SK-N-SH (cell line): ENCODE measurements at regions not wholly inside any gene's neighbourhood (a gene's known extent, or its start where the extent isn't known, plus 50 kb on each side); places are given as distances from the start of the nearest gene placed in this dataset.

Source experiments
- CTCF ChIA-PET: fragments of 300-600, 350-600 bp; formaldehyde crosslinking; extraction: SDS; loops from one replicate; lab custom pipeline; 2021; lab: Yijun Ruan, JAX
- POLR2A ChIA-PET: fragments of 350-600 bp; sonication (Branson Sonifier 250); formaldehyde crosslinking; extraction: SDS; loops from one replicate; lab custom pipeline; 2020; ENCODE audit warnings: antibody characterized with exemption, inconsistent platforms; lab: Yijun Ruan, JAX
- DNase-seq: peaks from one replicate; pipeline ENCODE4 v3.0.0; 2012
- H2AFZ ChIP-seq: fragments of 200-600 bp; sonication (generic); 2 replicates; pipeline ENCODE4 v1.8.1; 2016; ENCODE audit warnings: antibody characterized with exemption, mild to moderate bottlenecking, low read depth
- H3F3A ChIP-seq: fragments of 200-600 bp; sonication (generic); replicated peaks from 2 replicates; pipeline ENCODE3; 2016; ENCODE audit warnings: antibody characterized with exemption, mild to moderate bottlenecking; ENCODE audit not compliant: insufficient read depth
- H3K27ac ChIP-seq, 2 experiments: fragments of 200-500 bp in 1 of 2; fragments of 200-600 bp in 1 of 2; sonication (Bioruptor generic) in 1 of 2; sonication (generic), shearing (Covaris generic) in 1 of 2; 2 replicates each; pipeline versions ENCODE4 v1.5.1 to v1.6.1; 2014 to 2016; ENCODE audit warnings: low read depth in 2 of 2, inconsistent platforms in 1 of 2, low read length in 1 of 2, mild to moderate bottlenecking in 1 of 2, mixed read lengths in 1 of 2
- H3K27me3 ChIP-seq: fragments of 200-600 bp; sonication (generic), shearing (Covaris generic); 2 replicates; pipeline ENCODE4 v1.6.1; 2016; ENCODE audit warnings: mixed run types; ENCODE audit not compliant: insufficient read depth
- H3K36me3 ChIP-seq, 2 experiments: fragments of 200-500 bp in 1 of 2; fragments of 200-600 bp in 1 of 2; sonication (Bioruptor generic) in 1 of 2; sonication (generic) in 1 of 2; replicated peaks in 1 of 2; 2 replicates each; pipeline versions ENCODE3 to v1.5.1; 2014 to 2016; ENCODE audit warnings: low read length in 1 of 2, mild to moderate bottlenecking in 1 of 2; ENCODE audit not compliant: insufficient read depth in 2 of 2, control insufficient read depth in 1 of 2
- H3K4me1 ChIP-seq, 2 experiments: fragments of 200-500 bp in 1 of 2; fragments of 200-600 bp in 1 of 2; sonication (Bioruptor generic) in 1 of 2; sonication (generic), shearing (Covaris generic) in 1 of 2; 2 replicates each; pipeline versions ENCODE4 v1.5.1 to v1.6.1; 2014 to 2016; ENCODE audit warnings: low read depth in 1 of 2, low read length in 1 of 2, mixed run types in 1 of 2; ENCODE audit not compliant: insufficient read depth in 2 of 2, control insufficient read depth in 1 of 2
- H3K4me2 ChIP-seq: fragments of 200-600 bp; sonication (generic), shearing (Covaris generic); 2 replicates; pipeline ENCODE4 v1.6.1; 2017; ENCODE audit warnings: mixed run types
- H3K4me3 ChIP-seq, 2 experiments: fragments of 200-500 bp in 1 of 2; fragments of 200-600 bp in 1 of 2; sonication (Bioruptor generic) in 1 of 2; sonication (generic), shearing (Covaris generic) in 1 of 2; 2 replicates each; pipeline versions ENCODE4 v1.5.1 to v1.8.1; 2014 to 2016; ENCODE audit warnings: low read depth in 2 of 2, inconsistent platforms in 1 of 2, low read length in 1 of 2, mild to moderate bottlenecking in 1 of 2, mixed read lengths in 1 of 2, moderate library complexity in 1 of 2
- H3K79me2 ChIP-seq: fragments of 200-600 bp; sonication (generic); 2 replicates; pipeline ENCODE4 v1.8.1; 2017; ENCODE audit warnings: mild to moderate bottlenecking; ENCODE audit not compliant: insufficient read depth
- H3K9ac ChIP-seq: fragments of 200-600 bp; sonication (generic); 2 replicates; pipeline ENCODE4 v1.6.1; 2017; ENCODE audit warnings: mixed run types
- H3K9me2 ChIP-seq: fragments of 200-600 bp; sonication (generic); 2 replicates; pipeline ENCODE4 v1.6.1; 2017; ENCODE audit warnings: mixed run types
- H3K9me3 ChIP-seq: fragments of 200-600 bp; sonication (generic); 2 replicates; pipeline ENCODE4 v1.6.1; 2017; ENCODE audit warnings: mixed run types, mild to moderate bottlenecking, moderate library complexity
- H4K20me1 ChIP-seq: fragments of 200-600 bp; sonication (generic); 2 replicates; pipeline ENCODE4 v1.6.1; 2017; ENCODE audit warnings: mild to moderate bottlenecking, mixed run types; ENCODE audit not compliant: insufficient read depth
- CTCF ChIP-seq: fragments of 200-600 bp; sonication (generic); IDR thresholded peaks from 2 replicates; pipeline ENCODE4 v1.6.1; 2017; ENCODE audit warnings: antibody characterized with exemption, mild to moderate bottlenecking, moderate library complexity
- EP300 ChIP-seq, 2 experiments: IDR thresholded peaks; 2 replicates each; pipeline versions ENCODE4 v1.4.0 to v1.6.1; 2012; ENCODE audit warnings: borderline replicate concordance in 1 of 2, low read depth in 1 of 2, low read length in 1 of 2
- EZH2phosphoT487 ChIP-seq: fragments of 200-600 bp; sonication (generic); IDR thresholded peaks from 2 replicates; pipeline ENCODE4 v1.6.1; 2017; ENCODE audit warnings: low read depth, mixed run types, mild to moderate bottlenecking, antibody characterized with exemption, moderate library complexity, borderline replicate concordance
- FOSL2 ChIP-seq: IDR thresholded peaks from 2 replicates; pipeline ENCODE4 v1.4.0; 2012; ENCODE audit warnings: low read depth, mild to moderate bottlenecking, moderate library complexity, borderline replicate concordance
- FOXJ3 ChIP-seq: sonication (generic); formaldehyde crosslinking; IDR thresholded peaks from 2 replicates; pipeline ENCODE4 v1.5.1; 2020; ENCODE audit warnings: mild to moderate bottlenecking, missing genetic modification reagents
- GABPA ChIP-seq: IDR thresholded peaks from 2 replicates; pipeline ENCODE4 v1.4.0; 2012; ENCODE audit warnings: low read depth, mild to moderate bottlenecking
- JUND ChIP-seq: IDR thresholded peaks from 2 replicates; pipeline ENCODE4 v1.4.0; 2012
- MEF2A ChIP-seq: IDR thresholded peaks from 2 replicates; pipeline ENCODE4 v1.4.0; 2012; ENCODE audit warnings: low read depth, borderline replicate concordance
- POLR2AphosphoS5 ChIP-seq: IDR thresholded peaks from 2 replicates; pipeline ENCODE4 v1.6.1; 2012; ENCODE audit warnings: low read depth, low read length
- RAD21 ChIP-seq: IDR thresholded peaks from 2 replicates; pipeline ENCODE4 v1.6.1; 2012; ENCODE audit warnings: mild to moderate bottlenecking, low read length
- RXRA ChIP-seq: IDR thresholded peaks from 2 replicates; pipeline ENCODE4 v1.4.0; 2012; ENCODE audit warnings: low read depth, mild to moderate bottlenecking, borderline replicate concordance
- SMC3 ChIP-seq: IDR thresholded peaks from 2 replicates; pipeline ENCODE4 v1.6.1; 2012; ENCODE audit warnings: low read depth, low read length, improper control_type of control experiment
- TCF12 ChIP-seq: IDR thresholded peaks from 2 replicates; pipeline ENCODE4 v1.4.0; 2012
- USF2 ChIP-seq: fragments of 150-350 bp; IDR thresholded peaks from 2 replicates; pipeline ENCODE4 v1.6.1; 2017; ENCODE audit warnings: antibody characterized with exemption, low read length, low read depth, borderline replicate concordance
- YY1 ChIP-seq: IDR thresholded peaks from 2 replicates; pipeline ENCODE4 v1.4.0; 2012; ENCODE audit warnings: low read depth, mild to moderate bottlenecking
- ZBTB33 ChIP-seq: IDR thresholded peaks from 2 replicates; pipeline ENCODE4 v1.4.0; 2012; ENCODE audit warnings: low read depth, borderline replicate concordance
- WGBS: methylation state at CpG from one replicate; pipeline ENCODE4 v1.1.6; 2017; ENCODE audit warnings: low lambda C conversion rate; 5-methylcytosine and 5-hydroxymethylcytosine counted together

GRCh38 chr15:31552482-31553099 lies 226.0 kb downstream of the KLF13 start:
- Histone ChIP-seq H3K27me3 (no peaks in the 10 kb centered on the region), H2AFZ (no peak overlapping the region), H3K9ac (no peak overlapping the region), H3K9me2 (no peaks in the 10 kb centered on the region), H4K20me1 (no peaks in the 10 kb centered on the region), H3K27ac (no peak overlapping the region), H3K4me3 (no peak overlapping the region), H3K36me3 (no peaks in the 10 kb centered on the region), H3F3A (no peaks in the 10 kb centered on the region), H3K4me1 (no peaks in the 10 kb centered on the region), H3K4me2 (no peak overlapping the region), H3K9me3 (no peaks in the 10 kb centered on the region), H3K79me2 (no peaks in the 10 kb centered on the region)
- WGBS: 48% methylated on average over 11 of the region's 13 CpGs
- DNase-seq: no peak
- TF ChIP-seq TCF12 (no peak), CTCF (no peak), RAD21 (no peak), SMC3 (no peak), FOSL2 (no peak), RXRA (no peak), JUND (no peak), MEF2A (no peak), GABPA (no peak), ZBTB33 (no peak), FOXJ3 (CRISPR knock-in tag) (no peak), EZH2phosphoT487 (no peak), YY1 (no peak), POLR2AphosphoS5 (no peak), EP300 (IDR thresholded peaks at IDR 0.05; ENCODE audit: borderline replicate concordance in 1 of 2, low read depth in 1 of 2, low read length in 1 of 2) (no peak), USF2 (no peak)
- ChIA-PET CTCF (interaction anchor here (0.6 kb wide), 1 partner anchor 206 kb away, joined by 3 read pairs; no protein-coding TSS in a partner anchor), POLR2A (no interaction called here)
